Calu3 (cell line): ENCODE measurements at regions not wholly inside any gene's neighbourhood (a gene's known extent, or its start where the extent isn't known, plus 50 kb on each side); places are given as distances from the start of the nearest gene placed in this dataset.

Experiments used
- BruUV-seq: library from RNA; stranded (reverse); fragments of 400-500 nt; replicated peaks from 2 replicates; lab custom pipeline; 2021; lab: Mats Ljungman, UMichigan
- CTCF ChIA-PET: fragments of 300-600 bp; sonication (Branson Sonifier 250); formaldehyde crosslinking; loops from one replicate; lab custom pipeline; 2022; ENCODE audit warnings: antibody characterized with exemption; lab: Charles Lee
- DNase-seq: peaks from one replicate; pipeline ENCODE4 v3.0.0; 2022
- H3K27ac Mint-ChIP-seq: one replicate; pipeline ENCODE4 v1.8.0; 2022; ENCODE audit warnings: mixed read lengths; ENCODE audit not compliant: unreplicated experiment
- H3K27me3 Mint-ChIP-seq: one replicate; pipeline ENCODE4 v1.8.0; 2022; ENCODE audit warnings: mixed read lengths; ENCODE audit not compliant: unreplicated experiment
- H3K36me3 Mint-ChIP-seq: one replicate; pipeline ENCODE4 v1.8.0; 2022; ENCODE audit warnings: mild to moderate bottlenecking, moderate library complexity, mixed read lengths; ENCODE audit not compliant: insufficient read depth, unreplicated experiment
- H3K4me1 Mint-ChIP-seq: one replicate; pipeline ENCODE4 v1.8.0; 2022; ENCODE audit warnings: mild to moderate bottlenecking, low read depth, mixed read lengths; ENCODE audit not compliant: unreplicated experiment
- H3K4me3 Mint-ChIP-seq: one replicate; pipeline ENCODE4 v1.8.0; 2022; ENCODE audit warnings: mild to moderate bottlenecking, low read depth, moderate library complexity, mixed read lengths; ENCODE audit not compliant: unreplicated experiment
- H3K9me3 Mint-ChIP-seq: one replicate; pipeline ENCODE4 v1.8.0; 2022; ENCODE audit warnings: low read depth, mixed read lengths; ENCODE audit not compliant: unreplicated experiment
- CTCF ChIP-seq: fragments of 200-600 bp; IDR thresholded peaks from one replicate; pipeline ENCODE4 v1.8.0; 2022; ENCODE audit warnings: antibody characterized with exemption; ENCODE audit not compliant: unreplicated experiment
- intact Hi-C: fragments of 100-400 bp; cut with micrococcal nuclease; formaldehyde crosslinking; loops from one replicate; pipeline ENCODE4 v1.10.0; 2022; ENCODE audit not compliant: unreplicated experiment

- CTCF ChIA-PET = no interaction called here
- no peak overlapping the region for H3K27ac Mint-ChIP-seq
- H3K36me3 Mint-ChIP-seq = no peaks in the 10 kb centered on the region
- intact Hi-C loops = no loop called here
- no peak overlapping the region for H3K4me3 Mint-ChIP-seq
- TF ChIP-seq CTCF = no peak
- H3K27me3 Mint-ChIP-seq = no peaks in the 10 kb centered on the region
- H3K9me3 Mint-ChIP-seq = no peaks in the 10 kb centered on the region
- H3K4me1 Mint-ChIP-seq = no peaks in the 10 kb centered on the region
- DNase-seq = no peak
- BruUV-seq = no TSS peak
Measured at GRCh38 chr5:68582284-68582683, 366.7 kb downstream of the PIK3R1 start.

GRCh38 chr5:68587171-68587570, 371.6 kb downstream of the PIK3R1 start:
- Mint-ChIP-seq H3K4me1 (no peaks in the 10 kb centered on the region), H3K36me3 (no peaks in the 10 kb centered on the region), H3K27me3 (no peaks in the 10 kb centered on the region), H3K9me3 (no peaks in the 10 kb centered on the region), H3K27ac (no peak overlapping the region), H3K4me3 (no peak overlapping the region)
- DNase-seq = no peak
- no TSS peak for BruUV-seq
- no peak for TF ChIP-seq CTCF
- intact Hi-C loops = no loop called here
- CTCF ChIA-PET = no interaction called here

- intact Hi-C loops = no loop called here
- Mint-ChIP-seq H3K9me3 (no peaks in the 10 kb centered on the region), H3K4me1 (no peaks in the 10 kb centered on the region), H3K36me3 (no peaks in the 10 kb centered on the region), H3K4me3 (no peak overlapping the region), H3K27ac (no peak overlapping the region), H3K27me3 (no peaks in the 10 kb centered on the region)
- BruUV-seq = no TSS peak
- TF ChIP-seq CTCF = no peak
- CTCF ChIA-PET = no interaction called here
- no peak for DNase-seq
Measured at GRCh38 chr5:68591850-68592249, 376.3 kb downstream of the PIK3R1 start.

GRCh38 chr5:68592351-68592750, 376.8 kb downstream of the PIK3R1 start:
- H3K4me1 Mint-ChIP-seq = no peaks in the 10 kb centered on the region
- no peak overlapping the region for H3K4me3 Mint-ChIP-seq
- DNase-seq = no peak
- H3K27me3 Mint-ChIP-seq = no peaks in the 10 kb centered on the region
- no peak for TF ChIP-seq CTCF
- intact Hi-C loops = no loop called here
- no peak overlapping the region for H3K27ac Mint-ChIP-seq
- no TSS peak for BruUV-seq
- CTCF ChIA-PET = interaction anchor here (0.6 kb wide), 1 partner anchor 82 kb away, joined by 4 read pairs; no protein-coding TSS in a partner anchor
- H3K9me3 Mint-ChIP-seq = no peaks in the 10 kb centered on the region
- H3K36me3 Mint-ChIP-seq = no peaks in the 10 kb centered on the region
